ENCODE measurements at regions not wholly inside any gene's neighbourhood (a gene's known extent, or its start where the extent isn't known, plus 50 kb on each side); places are given as distances from the start of the nearest gene placed in this dataset.

DNA sequence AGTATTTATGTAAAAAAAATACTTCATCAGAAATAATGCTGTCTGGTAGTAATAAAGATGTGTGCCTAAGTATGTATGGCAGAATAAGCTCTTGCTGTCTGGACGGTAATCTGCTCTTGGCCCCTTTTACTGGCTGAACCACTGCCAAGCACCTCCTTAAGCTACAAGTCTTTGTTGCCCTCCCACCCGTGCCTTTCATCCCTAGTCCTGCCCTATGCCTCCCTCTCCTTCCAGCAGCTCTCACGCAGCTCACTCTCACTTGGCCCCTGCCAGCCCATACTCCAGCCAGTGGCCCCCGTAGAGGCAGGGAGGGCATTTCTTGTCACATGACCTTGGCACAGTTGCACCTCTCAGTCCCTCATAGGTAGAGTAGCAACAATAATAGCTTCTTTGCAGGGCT, 54.5 kb upstream of the NPAS2 start:
- no peaks in the 10 kb centered on the region for H3K27me3 ChIP-seq (ENCODE audit: control insufficient read depth in 4 of 4, insufficient read depth in 4 of 4, low read length in 3 of 4)
- 83% methylated on average over 4 of the region's 4 CpGs for WGBS
- no peak overlapping the region for H3K27ac ChIP-seq (ENCODE audit: low read depth in 1 of 2, low read length in 2 of 2)
- H3K4me3 ChIP-seq (ENCODE audit: low read depth in 1 of 3, low read length in 3 of 3), result no peak overlapping the region
- H3K9me3 ChIP-seq (ENCODE audit: control insufficient read depth in 4 of 4, low read length in 3 of 4), result no peaks in the 10 kb centered on the region
- no peaks in the 10 kb centered on the region for H3K36me3 ChIP-seq (ENCODE audit: control insufficient read depth in 4 of 4, insufficient read depth in 3 of 4, low read depth in 1 of 4, low read length in 3 of 4)
- no peaks in the 10 kb centered on the region for H3K4me1 ChIP-seq (ENCODE audit: control insufficient read depth in 4 of 4, insufficient read depth in 4 of 4, low read length in 3 of 4)
- TF ChIP-seq YY1 (IDR thresholded peaks at IDR 0.05), result no peak
- TF ChIP-seq, protein P1, sequence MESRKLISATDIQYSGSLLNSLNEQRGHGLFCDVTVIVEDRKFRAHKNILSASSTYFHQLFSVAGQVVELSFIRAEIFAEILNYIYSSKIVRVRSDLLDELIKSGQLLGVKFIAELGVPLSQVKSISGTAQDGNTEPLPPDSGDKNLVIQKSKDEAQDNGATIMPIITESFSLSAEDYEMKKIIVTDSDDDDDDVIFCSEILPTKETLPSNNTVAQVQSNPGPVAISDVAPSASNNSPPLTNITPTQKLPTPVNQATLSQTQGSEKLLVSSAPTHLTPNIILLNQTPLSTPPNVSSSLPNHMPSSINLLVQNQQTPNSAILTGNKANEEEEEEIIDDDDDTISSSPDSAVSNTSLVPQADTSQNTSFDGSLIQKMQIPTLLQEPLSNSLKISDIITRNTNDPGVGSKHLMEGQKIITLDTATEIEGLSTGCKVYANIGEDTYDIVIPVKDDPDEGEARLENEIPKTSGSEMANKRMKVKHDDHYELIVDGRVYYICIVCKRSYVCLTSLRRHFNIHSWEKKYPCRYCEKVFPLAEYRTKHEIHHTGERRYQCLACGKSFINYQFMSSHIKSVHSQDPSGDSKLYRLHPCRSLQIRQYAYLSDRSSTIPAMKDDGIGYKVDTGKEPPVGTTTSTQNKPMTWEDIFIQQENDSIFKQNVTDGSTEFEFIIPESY (IDR thresholded peaks at IDR 0.05), result no peak
- TF ChIP-seq TAF1 (conservative IDR thresholded peaks at IDR 0.05), result no peak
- no peak for TF ChIP-seq JUND (IDR thresholded peaks at IDR 0.05)
- TF ChIP-seq RAD21 (IDR thresholded peaks at IDR 0.05), result no peak
- TF ChIP-seq, protein P2, sequence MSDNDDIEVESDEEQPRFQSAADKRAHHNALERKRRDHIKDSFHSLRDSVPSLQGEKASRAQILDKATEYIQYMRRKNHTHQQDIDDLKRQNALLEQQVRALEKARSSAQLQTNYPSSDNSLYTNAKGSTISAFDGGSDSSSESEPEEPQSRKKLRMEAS (IDR thresholded peaks at IDR 0.05), result no peak
- no peak overlapping the region for H3K9ac ChIP-seq (ENCODE audit: low read depth in 1 of 2, low read length in 2 of 2)
- no peak for DNase-seq (ENCODE audit: low spot score)

DNA sequence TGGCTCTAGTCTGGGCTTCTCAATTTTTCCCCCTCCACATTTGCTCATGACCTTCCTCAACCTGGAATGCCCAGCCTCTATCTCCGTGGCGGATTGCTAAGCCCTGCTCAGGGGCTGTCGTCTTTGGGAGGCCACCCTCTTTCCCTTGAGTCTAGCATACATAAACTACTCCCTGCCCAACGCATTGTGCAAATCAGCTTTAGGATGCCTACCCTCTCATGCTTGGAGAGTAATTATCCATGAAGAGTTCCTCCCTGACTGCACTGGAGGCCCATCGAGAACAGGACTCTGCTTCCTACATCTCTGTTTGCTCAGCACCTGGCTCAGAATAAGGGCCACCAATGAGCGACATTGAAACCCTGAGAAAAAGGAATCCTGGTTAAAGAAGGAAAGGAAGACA, 53.7 kb upstream of the NPAS2 start:
- no peak overlapping the region for H3K27ac ChIP-seq (ENCODE audit: low read depth in 1 of 2, low read length in 2 of 2)
- H3K27me3 ChIP-seq (ENCODE audit: control insufficient read depth in 4 of 4, insufficient read depth in 4 of 4, low read length in 3 of 4), result no peaks in the 10 kb centered on the region
- TF ChIP-seq RAD21 (IDR thresholded peaks at IDR 0.05), result no peak
- no peak for TF ChIP-seq EGR1 (IDR thresholded peaks at IDR 0.05; ENCODE audit: low read depth in 2 of 2)
- no peaks in the 10 kb centered on the region for H3K4me1 ChIP-seq (ENCODE audit: control insufficient read depth in 4 of 4, insufficient read depth in 4 of 4, low read length in 3 of 4)
- H3K4me3 ChIP-seq (ENCODE audit: low read depth in 1 of 3, low read length in 3 of 3), result no peak overlapping the region
- H3K36me3 ChIP-seq (ENCODE audit: control insufficient read depth in 4 of 4, insufficient read depth in 3 of 4, low read depth in 1 of 4, low read length in 3 of 4), result no peaks in the 10 kb centered on the region
- H3K9ac ChIP-seq (ENCODE audit: low read depth in 1 of 2, low read length in 2 of 2), result no peak overlapping the region
- no peaks in the 10 kb centered on the region for H3K9me3 ChIP-seq (ENCODE audit: control insufficient read depth in 4 of 4, low read length in 3 of 4)
- WGBS, result 87% methylated on average over 6 of the region's 6 CpGs
- no peak for DNase-seq (ENCODE audit: low spot score)

DNA sequence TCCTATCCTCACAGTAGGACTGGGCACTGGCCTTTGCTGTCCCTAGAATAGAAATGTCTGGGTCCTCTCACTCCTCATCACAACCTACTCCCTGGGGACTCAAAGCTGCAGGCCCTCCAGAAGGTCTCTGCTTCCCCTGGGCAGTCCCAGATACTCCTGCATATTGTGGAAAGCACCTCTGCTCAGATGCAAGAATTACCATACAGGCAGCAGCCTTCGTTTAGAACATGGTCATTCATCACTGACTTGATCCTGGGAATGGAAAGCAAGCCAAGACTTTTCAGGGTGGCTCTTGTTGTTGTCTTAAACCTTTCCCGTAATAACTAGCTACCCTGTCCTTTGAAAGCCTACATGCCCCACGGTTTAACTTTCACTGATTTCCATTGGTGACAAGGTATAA, 53.1 kb upstream of the NPAS2 start:
- no peaks in the 10 kb centered on the region for H3K4me1 ChIP-seq (ENCODE audit: control insufficient read depth in 4 of 4, insufficient read depth in 4 of 4, low read length in 3 of 4)
- no peak overlapping the region for H3K27ac ChIP-seq (ENCODE audit: low read depth in 1 of 2, low read length in 2 of 2)
- WGBS, result 73% methylated on average over 3 of the region's 3 CpGs
- no peaks in the 10 kb centered on the region for H3K9me3 ChIP-seq (ENCODE audit: control insufficient read depth in 4 of 4, low read length in 3 of 4)
- H3K4me3 ChIP-seq (ENCODE audit: low read depth in 1 of 3, low read length in 3 of 3), result no peak overlapping the region
- no peaks in the 10 kb centered on the region for H3K36me3 ChIP-seq (ENCODE audit: control insufficient read depth in 4 of 4, insufficient read depth in 3 of 4, low read depth in 1 of 4, low read length in 3 of 4)
- H3K27me3 ChIP-seq (ENCODE audit: control insufficient read depth in 4 of 4, insufficient read depth in 4 of 4, low read length in 3 of 4), result no peaks in the 10 kb centered on the region
- DNase-seq (ENCODE audit: low spot score), result no peak
- no peak overlapping the region for H3K9ac ChIP-seq (ENCODE audit: low read depth in 1 of 2, low read length in 2 of 2)
- no peak for TF ChIP-seq FOXA2 (IDR thresholded peaks at IDR 0.05)
- no peak for TF ChIP-seq RXRA (IDR thresholded peaks at IDR 0.05)
- no peak for TF ChIP-seq ATF3 (IDR thresholded peaks at IDR 0.05)

DNA sequence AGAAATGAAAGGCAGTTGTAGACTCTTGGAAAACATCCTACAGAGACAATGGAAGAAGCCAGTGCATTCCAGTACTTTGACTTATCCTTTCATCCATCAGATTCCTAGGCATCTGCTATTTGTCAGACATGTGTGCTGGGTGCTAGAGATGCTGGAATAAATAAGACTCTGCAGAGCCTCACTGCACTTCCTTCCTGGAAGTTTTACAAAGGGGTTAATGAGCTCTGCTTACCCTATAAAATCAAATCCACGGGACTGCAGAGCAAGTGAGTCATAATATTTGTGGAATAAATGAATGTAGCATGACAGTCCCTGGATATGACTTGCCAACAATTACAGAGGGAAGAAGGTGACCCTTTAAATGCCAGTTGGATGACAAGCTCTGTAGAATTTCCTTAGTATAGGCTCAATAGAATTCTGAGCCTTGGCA, 52.7 kb upstream of the NPAS2 start:
- Histone ChIP-seq H3K27me3 (ENCODE audit: control insufficient read depth in 4 of 4, insufficient read depth in 4 of 4, low read length in 3 of 4) (no peaks in the 10 kb centered on the region), H3K4me1 (ENCODE audit: control insufficient read depth in 4 of 4, insufficient read depth in 4 of 4, low read length in 3 of 4) (no peaks in the 10 kb centered on the region), H3K27ac (ENCODE audit: low read depth in 1 of 2, low read length in 2 of 2) (no peak overlapping the region), H3K9ac (ENCODE audit: low read depth in 1 of 2, low read length in 2 of 2) (no peak overlapping the region), H3K36me3 (ENCODE audit: control insufficient read depth in 4 of 4, insufficient read depth in 3 of 4, low read depth in 1 of 4, low read length in 3 of 4) (no peaks in the 10 kb centered on the region), H3K9me3 (ENCODE audit: control insufficient read depth in 4 of 4, low read length in 3 of 4) (no peaks in the 10 kb centered on the region), H3K4me3 (ENCODE audit: low read depth in 1 of 3, low read length in 3 of 3) (no peak overlapping the region)
- WGBS, result 43% methylated on average over 1 of the region's 1 CpG
- no peak for DNase-seq (ENCODE audit: low spot score)
- TF ChIP-seq REST (IDR thresholded peaks at IDR 0.05), result no peak
- no peak for TF ChIP-seq EGR1 (IDR thresholded peaks at IDR 0.05; ENCODE audit: low read depth in 2 of 2)
- TF ChIP-seq, protein P1 (IDR thresholded peaks at IDR 0.05), result no peak
- no peak for TF ChIP-seq SP1 (IDR thresholded peaks at IDR 0.05)
- TF ChIP-seq TAF1 (conservative IDR thresholded peaks at IDR 0.05), result no peak
- TF ChIP-seq FOXA1 (IDR thresholded peaks at IDR 0.05), result no peak
- TF ChIP-seq HNF4A (conservative IDR thresholded peaks at IDR 0.05), result no peak
- no peak for TF ChIP-seq JUND (IDR thresholded peaks at IDR 0.05)
- TF ChIP-seq FOXA2 (IDR thresholded peaks at IDR 0.05), result no peak
- TF ChIP-seq HNF4G (IDR thresholded peaks at IDR 0.05), result no peak
- no peak for TF ChIP-seq YY1 (IDR thresholded peaks at IDR 0.05)
- no peak for TF ChIP-seq ATF3 (IDR thresholded peaks at IDR 0.05)
